K562 (cell line): ENCODE measurements at regions not wholly inside any gene's neighbourhood (a gene's known extent, or its start where the extent isn't known, plus 50 kb on each side); places are given as distances from the start of the nearest gene placed in this dataset.

Experiments used
- CBFB ChIP-seq: sonication (generic); formaldehyde crosslinking; IDR thresholded peaks from 2 replicates; pipeline ENCODE4 v1.4.0; 2020; ENCODE audit warnings: mild to moderate bottlenecking, missing genetic modification reagents
- ESRRA ChIP-seq: fragments of 450-650 bp; IDR thresholded peaks from 2 replicates; pipeline ENCODE4 v1.6.1; 2014; ENCODE audit warnings: low read depth, mild to moderate bottlenecking, moderate library complexity, borderline replicate concordance
- FUS ChIP-seq: fragments of 200-400 bp; formaldehyde crosslinking; optimal IDR thresholded peaks from 2 replicates; pipeline ENCODE3; 2017; ENCODE audit warnings: low read depth, low read length
- NFE2 ChIP-seq: IDR thresholded peaks from 2 replicates; pipeline ENCODE4 v1.6.1; 2014; ENCODE audit warnings: antibody characterized with exemption, low read depth
- NR3C1 ChIP-seq: sonication (generic); formaldehyde crosslinking; IDR thresholded peaks from 2 replicates; pipeline ENCODE4 v1.8.1; 2022; ENCODE audit warnings: missing genetic modification reagents
- SMARCA4 ChIP-seq: fragments of 450-650 bp; IDR thresholded peaks from 2 replicates; pipeline ENCODE4 v1.6.1; 2016
- SREBF2 ChIP-seq: sonication (generic); formaldehyde crosslinking; IDR thresholded peaks from 2 replicates; pipeline ENCODE4 v1.4.0; 2020; ENCODE audit warnings: mild to moderate bottlenecking, missing genetic modification reagents
- SRSF7 ChIP-seq: fragments of 200-400 bp; formaldehyde crosslinking; optimal IDR thresholded peaks from 2 replicates; pipeline ENCODE3; 2017; ENCODE audit warnings: mild to moderate bottlenecking, low read depth, low read length
- TAF15 ChIP-seq: fragments of 200-400 bp; formaldehyde crosslinking; IDR thresholded peaks from 2 replicates; pipeline ENCODE4 v1.6.1; 2017; ENCODE audit warnings: mild to moderate bottlenecking, low read depth, low read length, moderate library complexity
- ZBTB8A ChIP-seq: fragments of 450-650 bp; IDR thresholded peaks from 2 replicates; pipeline ENCODE4 v1.6.1; 2018; ENCODE audit warnings: mild to moderate bottlenecking, moderate library complexity; ENCODE audit not compliant: partially characterized antibody
- ZFPM2 ChIP-seq: fragments of 250-450 bp; sonication (Bioruptor Pico); IDR thresholded peaks from 2 replicates; pipeline ENCODE4 v1.5.1; 2022; ENCODE audit warnings: mild to moderate bottlenecking
- ZNF184 ChIP-seq: sonication (generic); formaldehyde crosslinking; IDR thresholded peaks from 2 replicates; pipeline ENCODE4 v1.5.0; 2020; ENCODE audit warnings: missing genetic modification reagents
- ZNF324 ChIP-seq: fragments of 250-450 bp; sonication (Bioruptor Pico); IDR thresholded peaks from 2 replicates; pipeline ENCODE4 v1.4.0; 2020; ENCODE audit warnings: mild to moderate bottlenecking
- ZNF644 ChIP-seq: fragments of 200-800 bp; sonication (Bioruptor generic); IDR thresholded peaks from 2 replicates; pipeline ENCODE4 v1.6.1; 2016; ENCODE audit warnings: low read depth, missing genetic modification characterization, missing compliant biosample characterization
- ZNF780A ChIP-seq: fragments of 250-450 bp; sonication (Bioruptor Pico); IDR thresholded peaks from 2 replicates; pipeline ENCODE4 v1.5.0; 2021; ENCODE audit warnings: mild to moderate bottlenecking
- TF ChIP-seq, protein P1 (sequence below): fragments of 450-650 bp; IDR thresholded peaks from 2 replicates; pipeline ENCODE4 v1.6.1; 2018; ENCODE audit warnings: mild to moderate bottlenecking, low read depth; ENCODE audit not compliant: partially characterized antibody
- TF ChIP-seq, protein P2 (sequence below), 2 experiments: fragments of 450-650 bp; IDR thresholded peaks; 2 replicates each; pipeline ENCODE4 v1.6.1; 2018; ENCODE audit warnings: mild to moderate bottlenecking in 2 of 2, low read depth in 1 of 2; ENCODE audit not compliant: partially characterized antibody in 2 of 2
- TF ChIP-seq, protein P3 (sequence below): fragments of 250-450 bp; sonication (Bioruptor Pico); IDR thresholded peaks from 2 replicates; pipeline ENCODE4 v1.8.0; 2022; ENCODE audit warnings: moderate library complexity, mild to moderate bottlenecking, inconsistent platforms
- TF ChIP-seq, protein P4 (sequence below): sonication (generic); formaldehyde crosslinking; IDR thresholded peaks from 2 replicates; pipeline ENCODE4 v1.8.1; 2023; ENCODE audit warnings: mild to moderate bottlenecking, missing genetic modification reagents
- TF ChIP-seq, protein P5 (sequence below): fragments of 250-450 bp; sonication (Bioruptor Pico); IDR thresholded peaks from 2 replicates; pipeline ENCODE4 v1.6.1; 2021; ENCODE audit warnings: mild to moderate bottlenecking

DNA sequence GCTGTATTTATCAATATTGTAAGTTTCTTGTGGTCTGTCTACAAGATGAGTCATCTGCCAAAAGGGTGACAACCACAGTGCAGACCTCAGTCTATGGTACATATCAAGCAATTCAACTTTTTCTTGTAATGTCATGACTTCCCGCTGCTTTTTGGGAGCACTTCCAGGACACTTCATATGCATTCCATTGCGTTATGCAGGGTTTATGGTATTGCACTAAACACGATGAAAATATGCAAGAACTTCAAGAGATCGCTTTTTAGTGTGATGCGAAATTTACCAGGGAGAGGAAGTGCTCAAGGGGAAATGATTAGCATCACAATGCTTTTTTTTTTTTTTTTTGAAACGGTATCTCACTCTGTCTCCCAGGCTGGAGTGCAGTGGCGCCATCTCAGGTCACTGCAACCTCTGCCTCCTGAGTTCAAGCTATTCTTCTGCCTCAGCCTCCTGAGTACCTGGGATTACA is 166.5 kb downstream of the TFAP2A start (continued):
- TF ChIP-seq ZFPM2 (CRISPR knock-in tag), result no peak
- TF ChIP-seq, protein P1, sequence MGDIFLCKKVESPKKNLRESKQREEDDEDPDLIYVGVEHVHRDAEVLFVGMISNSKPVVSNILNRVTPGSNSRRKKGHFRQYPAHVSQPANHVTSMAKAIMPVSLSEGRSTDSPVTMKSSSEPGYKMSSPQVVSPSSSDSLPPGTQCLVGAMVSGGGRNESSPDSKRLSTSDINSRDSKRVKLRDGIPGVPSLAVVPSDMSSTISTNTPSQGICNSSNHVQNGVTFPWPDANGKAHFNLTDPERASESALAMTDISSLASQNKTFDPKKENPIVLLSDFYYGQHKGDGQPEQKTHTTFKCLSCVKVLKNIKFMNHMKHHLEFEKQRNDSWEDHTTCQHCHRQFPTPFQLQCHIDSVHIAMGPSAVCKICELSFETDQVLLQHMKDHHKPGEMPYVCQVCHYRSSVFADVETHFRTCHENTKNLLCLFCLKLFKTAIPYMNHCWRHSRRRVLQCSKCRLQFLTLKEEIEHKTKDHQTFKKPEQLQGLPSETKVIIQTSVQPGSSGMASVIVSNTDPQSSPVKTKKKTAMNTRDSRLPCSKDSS, result no peak
- TF ChIP-seq, protein P2, sequence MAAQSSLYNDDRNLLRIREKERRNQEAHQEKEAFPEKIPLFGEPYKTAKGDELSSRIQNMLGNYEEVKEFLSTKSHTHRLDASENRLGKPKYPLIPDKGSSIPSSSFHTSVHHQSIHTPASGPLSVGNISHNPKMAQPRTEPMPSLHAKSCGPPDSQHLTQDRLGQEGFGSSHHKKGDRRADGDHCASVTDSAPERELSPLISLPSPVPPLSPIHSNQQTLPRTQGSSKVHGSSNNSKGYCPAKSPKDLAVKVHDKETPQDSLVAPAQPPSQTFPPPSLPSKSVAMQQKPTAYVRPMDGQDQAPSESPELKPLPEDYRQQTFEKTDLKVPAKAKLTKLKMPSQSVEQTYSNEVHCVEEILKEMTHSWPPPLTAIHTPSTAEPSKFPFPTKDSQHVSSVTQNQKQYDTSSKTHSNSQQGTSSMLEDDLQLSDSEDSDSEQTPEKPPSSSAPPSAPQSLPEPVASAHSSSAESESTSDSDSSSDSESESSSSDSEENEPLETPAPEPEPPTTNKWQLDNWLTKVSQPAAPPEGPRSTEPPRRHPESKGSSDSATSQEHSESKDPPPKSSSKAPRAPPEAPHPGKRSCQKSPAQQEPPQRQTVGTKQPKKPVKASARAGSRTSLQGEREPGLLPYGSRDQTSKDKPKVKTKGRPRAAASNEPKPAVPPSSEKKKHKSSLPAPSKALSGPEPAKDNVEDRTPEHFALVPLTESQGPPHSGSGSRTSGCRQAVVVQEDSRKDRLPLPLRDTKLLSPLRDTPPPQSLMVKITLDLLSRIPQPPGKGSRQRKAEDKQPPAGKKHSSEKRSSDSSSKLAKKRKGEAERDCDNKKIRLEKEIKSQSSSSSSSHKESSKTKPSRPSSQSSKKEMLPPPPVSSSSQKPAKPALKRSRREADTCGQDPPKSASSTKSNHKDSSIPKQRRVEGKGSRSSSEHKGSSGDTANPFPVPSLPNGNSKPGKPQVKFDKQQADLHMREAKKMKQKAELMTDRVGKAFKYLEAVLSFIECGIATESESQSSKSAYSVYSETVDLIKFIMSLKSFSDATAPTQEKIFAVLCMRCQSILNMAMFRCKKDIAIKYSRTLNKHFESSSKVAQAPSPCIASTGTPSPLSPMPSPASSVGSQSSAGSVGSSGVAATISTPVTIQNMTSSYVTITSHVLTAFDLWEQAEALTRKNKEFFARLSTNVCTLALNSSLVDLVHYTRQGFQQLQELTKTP (IDR thresholded peaks at IDR 0.05; ENCODE audit: low read depth in 1 of 2, partially characterized antibody in 2 of 2), result no peak
- TF ChIP-seq, protein P3, sequence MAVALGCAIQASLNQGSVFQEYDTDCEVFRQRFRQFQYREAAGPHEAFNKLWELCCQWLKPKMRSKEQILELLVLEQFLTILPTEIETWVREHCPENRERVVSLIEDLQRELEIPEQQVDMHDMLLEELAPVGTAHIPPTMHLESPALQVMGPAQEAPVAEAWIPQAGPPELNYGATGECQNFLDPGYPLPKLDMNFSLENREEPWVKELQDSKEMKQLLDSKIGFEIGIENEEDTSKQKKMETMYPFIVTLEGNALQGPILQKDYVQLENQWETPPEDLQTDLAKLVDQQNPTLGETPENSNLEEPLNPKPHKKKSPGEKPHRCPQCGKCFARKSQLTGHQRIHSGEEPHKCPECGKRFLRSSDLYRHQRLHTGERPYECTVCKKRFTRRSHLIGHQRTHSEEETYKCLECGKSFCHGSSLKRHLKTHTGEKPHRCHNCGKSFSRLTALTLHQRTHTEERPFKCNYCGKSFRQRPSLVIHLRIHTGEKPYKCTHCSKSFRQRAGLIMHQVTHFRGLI (CRISPR knock-in tag), result no peak
- no peak for TF ChIP-seq FUS
- no peak for TF ChIP-seq ZNF324 (CRISPR knock-in tag)
- TF ChIP-seq ZNF644, result no peak
- TF ChIP-seq, protein P4, sequence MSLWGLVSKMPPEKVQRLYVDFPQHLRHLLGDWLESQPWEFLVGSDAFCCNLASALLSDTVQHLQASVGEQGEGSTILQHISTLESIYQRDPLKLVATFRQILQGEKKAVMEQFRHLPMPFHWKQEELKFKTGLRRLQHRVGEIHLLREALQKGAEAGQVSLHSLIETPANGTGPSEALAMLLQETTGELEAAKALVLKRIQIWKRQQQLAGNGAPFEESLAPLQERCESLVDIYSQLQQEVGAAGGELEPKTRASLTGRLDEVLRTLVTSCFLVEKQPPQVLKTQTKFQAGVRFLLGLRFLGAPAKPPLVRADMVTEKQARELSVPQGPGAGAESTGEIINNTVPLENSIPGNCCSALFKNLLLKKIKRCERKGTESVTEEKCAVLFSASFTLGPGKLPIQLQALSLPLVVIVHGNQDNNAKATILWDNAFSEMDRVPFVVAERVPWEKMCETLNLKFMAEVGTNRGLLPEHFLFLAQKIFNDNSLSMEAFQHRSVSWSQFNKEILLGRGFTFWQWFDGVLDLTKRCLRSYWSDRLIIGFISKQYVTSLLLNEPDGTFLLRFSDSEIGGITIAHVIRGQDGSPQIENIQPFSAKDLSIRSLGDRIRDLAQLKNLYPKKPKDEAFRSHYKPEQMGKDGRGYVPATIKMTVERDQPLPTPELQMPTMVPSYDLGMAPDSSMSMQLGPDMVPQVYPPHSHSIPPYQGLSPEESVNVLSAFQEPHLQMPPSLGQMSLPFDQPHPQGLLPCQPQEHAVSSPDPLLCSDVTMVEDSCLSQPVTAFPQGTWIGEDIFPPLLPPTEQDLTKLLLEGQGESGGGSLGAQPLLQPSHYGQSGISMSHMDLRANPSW (CRISPR knock-in tag), result no peak
- no peak for TF ChIP-seq CBFB (CRISPR knock-in tag)
- TF ChIP-seq TAF15, result no peak
- TF ChIP-seq NR3C1 (CRISPR knock-in tag), result no peak
- TF ChIP-seq ZNF780A, result no peak
- 0 out of 2 replicates have a peak, but pooled peaks have one; percentile 11 for TF ChIP-seq ESRRA
- no peak for TF ChIP-seq SREBF2 (CRISPR knock-in tag)
- TF ChIP-seq SRSF7, result no peak
- no peak for TF ChIP-seq ZNF184 (CRISPR knock-in tag)
- TF ChIP-seq, protein P5, sequence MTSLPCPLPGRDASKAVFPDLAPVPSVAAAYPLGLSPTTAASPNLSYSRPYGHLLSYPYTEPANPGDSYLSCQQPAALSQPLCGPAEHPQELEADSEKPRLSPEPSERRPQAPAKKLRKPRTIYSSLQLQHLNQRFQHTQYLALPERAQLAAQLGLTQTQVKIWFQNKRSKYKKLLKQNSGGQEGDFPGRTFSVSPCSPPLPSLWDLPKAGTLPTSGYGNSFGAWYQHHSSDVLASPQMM (CRISPR knock-in tag), result no peak
- no peak for TF ChIP-seq NFE2
- peak; percentile 56; the same call in 1 of the 2 replicates for TF ChIP-seq SMARCA4
- no peak for TF ChIP-seq ZBTB8A
